HG03280 (cell line): ENCODE measurements at regions not wholly inside any gene's neighbourhood (a gene's known extent, or its start where the extent isn't known, plus 50 kb on each side); places are given as distances from the start of the nearest gene placed in this dataset.
"Not testable (repeated sequence)": the region's sequence is repeated elsewhere in the genome, so short reads cannot be mapped to it uniquely, and the experiment has no call there.

Source experiments
- ATAC-seq: cut with Tn5 transposase; IDR thresholded peaks from one replicate; pipeline ENCODE4 v1.9.1; 2021; ENCODE audit warnings: mild to moderate bottlenecking, moderate library complexity; ENCODE audit not compliant: unreplicated experiment

DNA sequence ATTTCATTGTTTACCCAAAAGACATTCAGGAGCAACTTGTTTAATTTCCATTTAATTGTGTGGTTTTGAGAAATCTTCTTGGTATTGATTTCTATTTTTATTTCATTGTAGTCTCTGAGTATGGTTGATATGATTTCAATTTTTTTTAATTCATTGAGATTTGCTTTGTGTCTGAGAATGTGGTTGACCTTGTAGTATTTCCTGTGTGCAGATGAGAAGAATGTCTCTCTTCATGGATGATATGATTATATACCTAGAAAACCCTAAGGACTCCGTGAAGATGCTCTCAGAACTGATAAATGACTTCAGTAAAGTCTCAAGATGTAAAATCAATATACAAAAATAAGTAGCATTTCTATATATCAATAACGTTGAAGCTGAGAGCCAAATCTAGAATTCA lies 202.4 kb upstream of the CDH9 start:
- ATAC-seq: no peak

GRCh38 chr5:27234916-27235315 lies 196.5 kb upstream of the CDH9 start:
- no peak for ATAC-seq

- no peak for ATAC-seq
These were observed 183.0 kb upstream of the CDH9 start for GRCh38 chr5:27221410-27221809.

DNA sequence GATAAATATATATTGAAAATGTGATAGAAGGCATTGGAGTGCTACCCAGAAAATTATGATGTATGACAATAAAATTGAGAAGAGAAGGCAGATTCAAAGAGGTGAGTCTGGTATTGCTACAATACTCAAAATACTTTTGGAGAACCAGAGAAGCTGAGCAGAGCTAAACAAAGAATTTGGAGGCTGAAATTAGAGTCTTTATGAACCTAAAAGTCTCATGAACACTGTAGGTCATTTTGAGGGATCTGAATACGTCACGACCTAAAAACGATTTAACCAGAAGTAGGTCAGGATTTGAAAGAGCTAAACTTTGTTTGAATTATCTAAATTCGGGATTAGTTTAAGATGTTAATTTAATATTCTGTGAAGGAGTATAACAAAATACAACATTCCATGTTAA lies 182.4 kb upstream of the CDH9 start:
- no peak for ATAC-seq

- no peak for ATAC-seq
These were observed 179.6 kb upstream of the CDH9 start for GRCh38 chr5:27217977-27218376.

GRCh38 chr5:27217155-27217956 lies 179.0 kb upstream of the CDH9 start:
- ATAC-seq: no peak

- ATAC-seq: no peak
These were observed 178.1 kb upstream of the CDH9 start for GRCh38 chr5:27216367-27216950.

DNA sequence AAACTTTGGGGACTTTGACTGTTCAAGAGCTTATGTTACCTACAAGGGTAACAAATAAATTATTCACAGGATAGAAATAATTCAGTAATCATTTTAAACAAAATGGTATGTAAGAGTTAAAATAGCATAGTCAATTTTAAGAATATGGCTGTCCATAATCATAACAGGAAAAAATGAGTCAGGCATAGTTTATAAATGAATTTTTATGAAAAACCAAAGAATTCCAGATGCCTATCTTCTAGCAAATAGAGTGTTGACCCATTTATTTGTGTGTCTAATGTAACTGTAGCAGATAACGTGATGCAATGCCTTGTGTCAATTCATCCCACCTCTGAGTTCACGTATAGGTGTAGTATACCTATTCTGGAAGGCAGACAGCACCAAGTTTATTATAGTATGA lies 169.7 kb upstream of the CDH9 start:
- no peak for ATAC-seq

DNA sequence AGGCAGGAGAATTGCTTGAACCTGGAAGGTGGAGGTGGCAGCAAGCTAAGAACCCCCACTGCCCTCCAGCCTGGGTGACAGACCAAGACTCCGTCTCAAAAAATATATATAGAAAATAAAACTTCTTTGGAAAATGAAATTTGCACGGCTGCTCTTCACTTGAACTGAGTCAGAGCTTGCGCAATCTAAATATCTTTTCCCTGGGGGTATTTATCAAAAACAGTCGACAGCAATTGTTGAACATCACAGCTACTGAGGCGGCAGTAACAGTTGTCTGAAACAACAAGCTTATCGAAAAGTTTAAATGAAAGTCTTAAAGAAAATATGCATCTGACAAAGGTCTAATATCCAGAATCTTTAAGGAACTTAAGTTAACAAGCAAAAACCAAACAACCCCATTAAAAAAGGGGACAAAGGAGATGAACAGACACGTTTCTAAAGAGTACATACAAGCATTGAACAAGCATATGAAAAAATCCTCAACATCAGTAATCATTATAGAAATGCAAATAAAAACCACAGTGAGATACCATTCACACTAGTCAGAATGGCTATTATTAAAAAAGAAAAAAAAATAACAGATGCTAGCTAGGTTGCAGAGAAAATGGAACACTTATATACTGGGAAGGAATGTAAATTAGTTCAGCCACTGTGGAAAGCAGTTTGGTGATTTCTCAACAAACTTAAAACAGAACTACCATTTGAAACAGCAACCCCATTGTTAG lies 153.6 kb upstream of the CDH9 start:
- ATAC-seq: no peak

DNA sequence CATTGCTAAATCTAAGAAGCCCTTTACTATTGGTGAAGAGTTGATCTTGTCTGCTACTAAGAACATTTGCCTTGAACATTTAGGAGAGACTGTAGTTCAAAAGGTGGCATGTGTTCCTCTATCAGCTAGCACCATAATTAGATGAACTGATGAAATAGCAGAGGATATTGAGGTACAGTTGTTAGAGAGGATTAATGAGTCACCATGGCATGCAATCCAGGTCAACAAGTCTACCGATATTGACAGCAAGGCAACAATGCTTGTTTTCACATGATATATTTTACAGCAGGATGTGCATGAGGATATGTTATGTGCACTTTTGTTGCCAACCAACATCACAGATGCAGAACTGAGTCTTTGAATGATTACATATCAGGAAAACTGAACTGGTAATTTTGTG lies 134.3 kb upstream of the CDH9 start:
- no peak for ATAC-seq

GRCh38 chr5:27171761-27172261 lies 133.4 kb upstream of the CDH9 start:
- ATAC-seq: no peak

DNA sequence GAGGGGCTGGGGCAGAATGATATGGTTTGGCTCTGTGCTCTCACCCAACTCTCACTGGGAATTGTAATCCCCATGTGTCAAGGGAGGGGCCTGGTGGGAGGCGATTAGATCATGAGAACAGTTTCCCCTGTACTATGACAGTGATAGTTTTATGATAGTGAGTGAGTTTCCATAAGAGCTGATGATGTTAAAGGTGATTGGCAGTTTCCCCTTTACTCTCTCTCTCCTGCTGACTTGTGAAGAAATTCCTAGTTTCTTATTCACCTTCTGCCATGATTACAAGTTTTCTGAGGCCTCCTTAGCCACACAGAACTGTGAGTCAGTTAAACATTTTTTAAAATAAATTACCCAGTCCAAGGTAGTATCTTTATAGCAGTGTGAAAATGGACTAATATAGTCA lies 120.4 kb upstream of the CDH9 start:
- no peak for ATAC-seq

DNA sequence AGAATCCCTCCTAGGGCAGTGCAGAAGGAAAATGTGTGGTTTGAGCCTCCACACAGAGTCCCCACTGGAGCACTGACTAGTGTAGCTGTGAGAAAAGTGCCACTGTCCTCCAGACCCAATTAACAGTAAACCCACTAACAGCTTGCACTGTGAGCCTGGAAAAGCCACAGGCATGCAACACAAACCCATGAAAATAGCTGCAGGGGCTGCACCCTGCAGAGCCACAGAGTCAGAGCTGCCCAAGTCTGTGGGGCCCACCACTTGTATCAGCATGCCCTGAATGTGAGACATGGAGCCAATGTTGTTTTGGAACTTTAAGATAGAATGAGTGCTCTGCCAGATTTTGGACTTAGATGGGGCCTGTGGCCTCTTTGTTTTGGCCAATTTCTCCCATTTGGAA lies 119.8 kb upstream of the CDH9 start:
- no peak for ATAC-seq

GRCh38 chr5:27144456-27144855 lies 106.1 kb upstream of the CDH9 start:
- no peak for ATAC-seq

DNA sequence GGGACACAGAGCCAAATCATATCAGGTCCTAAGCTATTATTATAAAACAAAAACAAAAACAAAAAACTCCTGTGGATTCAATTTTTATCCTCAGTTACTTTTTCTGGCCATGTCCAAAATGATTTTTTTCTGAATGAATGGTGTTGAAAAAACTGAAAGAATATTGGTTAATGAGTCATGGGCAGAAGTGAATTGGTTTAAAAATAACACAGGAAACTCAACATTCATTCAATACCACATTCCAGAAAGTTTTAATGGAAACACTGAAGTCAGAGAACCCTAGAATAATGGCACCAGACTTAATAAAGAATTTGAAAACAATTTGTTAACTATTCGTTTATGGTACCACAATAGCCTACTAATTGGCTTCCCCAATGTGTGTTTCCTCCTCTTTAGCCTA lies 102.4 kb upstream of the CDH9 start:
- no peak for ATAC-seq

GRCh38 chr5:27130587-27130986 lies 92.2 kb upstream of the CDH9 start:
- ATAC-seq: no peak

DNA sequence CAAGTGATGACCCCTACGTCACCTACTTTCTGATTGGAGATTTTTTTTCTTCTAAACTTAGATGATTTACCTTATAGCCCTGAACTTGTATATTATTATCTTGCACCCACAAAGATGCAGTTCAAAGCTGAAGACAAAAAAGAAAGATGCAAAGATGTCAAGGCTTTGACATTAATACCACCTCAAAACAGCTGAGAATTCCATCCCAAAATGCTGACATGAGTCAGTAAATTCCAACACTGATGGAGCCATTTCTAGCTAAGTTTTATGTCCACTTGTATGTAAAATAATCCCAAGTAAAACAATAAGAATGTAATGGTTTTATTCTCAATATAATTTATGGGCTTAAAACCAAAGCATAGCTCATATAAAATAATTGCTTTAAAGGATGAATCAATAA lies 91.5 kb upstream of the CDH9 start:
- no peak for ATAC-seq

DNA sequence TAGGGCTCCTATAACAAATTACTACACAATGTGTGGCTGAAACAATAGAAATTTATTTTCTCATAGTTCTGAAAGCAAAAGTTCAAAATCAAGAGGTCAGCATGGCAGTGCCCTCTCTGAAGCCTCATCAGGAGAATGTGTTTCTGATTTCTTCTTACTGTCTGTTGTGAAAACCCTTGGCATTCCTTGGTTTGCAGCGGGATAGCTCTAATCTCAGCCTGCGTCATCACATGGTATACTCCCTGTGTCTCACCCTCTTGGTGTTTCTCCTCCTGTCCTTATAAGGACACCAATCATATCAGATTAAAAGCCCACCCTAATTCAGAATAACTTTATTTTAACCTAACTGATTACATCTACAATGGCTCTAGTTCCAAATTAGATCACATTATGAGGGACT lies 87.5 kb upstream of the CDH9 start:
- ATAC-seq: no peak

DNA sequence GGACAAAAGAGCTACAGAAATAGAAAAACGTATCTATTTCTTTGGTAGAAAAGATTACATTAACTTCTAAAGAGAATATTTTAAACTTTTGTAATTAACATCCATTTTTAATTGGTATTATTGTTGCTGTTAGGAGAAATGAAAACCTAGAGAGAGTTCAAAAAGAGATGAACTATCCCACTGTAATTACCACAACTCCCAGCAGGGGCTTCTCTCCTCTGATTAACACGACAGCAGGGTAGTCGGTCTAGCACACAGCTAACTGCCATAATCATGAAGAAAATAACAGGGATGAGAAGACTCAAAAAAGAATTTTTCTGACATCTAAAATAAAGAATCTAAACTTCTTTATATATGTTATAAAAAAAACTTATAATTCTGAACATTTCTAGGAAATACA lies 86.2 kb upstream of the CDH9 start:
- no peak for ATAC-seq

- not testable (repeated sequence) for ATAC-seq
These were observed 81.4 kb upstream of the CDH9 start for GRCh38 chr5:27119736-27120321.

DNA sequence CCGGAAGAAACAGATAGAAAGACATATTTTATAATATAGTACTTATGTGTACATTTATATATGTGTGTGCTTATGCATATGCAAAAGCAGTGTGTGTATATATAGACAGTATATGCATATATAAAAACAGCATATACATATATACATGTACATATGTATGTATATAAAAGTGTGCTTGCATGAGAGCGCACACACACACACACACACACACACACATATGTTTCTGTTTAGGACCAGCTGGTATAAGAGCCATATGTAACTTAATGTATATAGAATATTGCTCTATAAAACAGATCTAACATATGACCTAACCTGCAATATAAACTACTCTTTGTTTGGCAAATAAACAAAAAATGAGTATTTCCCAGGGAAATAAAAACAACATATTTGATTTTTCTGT lies 65.1 kb upstream of the CDH9 start:
- ATAC-seq: no peak

GRCh38 chr5:27095761-27096160 lies 57.4 kb upstream of the CDH9 start:
- ATAC-seq: not testable (repeated sequence)
